ENCODE measurements at regions not wholly inside any gene's neighbourhood (a gene's known extent, or its start where the extent isn't known, plus 50 kb on each side); places are given as distances from the start of the nearest gene placed in this dataset.
"Not testable (repeated sequence)": the region's sequence is repeated elsewhere in the genome, so short reads cannot be mapped to it uniquely, and the experiment has no call there.

DNA sequence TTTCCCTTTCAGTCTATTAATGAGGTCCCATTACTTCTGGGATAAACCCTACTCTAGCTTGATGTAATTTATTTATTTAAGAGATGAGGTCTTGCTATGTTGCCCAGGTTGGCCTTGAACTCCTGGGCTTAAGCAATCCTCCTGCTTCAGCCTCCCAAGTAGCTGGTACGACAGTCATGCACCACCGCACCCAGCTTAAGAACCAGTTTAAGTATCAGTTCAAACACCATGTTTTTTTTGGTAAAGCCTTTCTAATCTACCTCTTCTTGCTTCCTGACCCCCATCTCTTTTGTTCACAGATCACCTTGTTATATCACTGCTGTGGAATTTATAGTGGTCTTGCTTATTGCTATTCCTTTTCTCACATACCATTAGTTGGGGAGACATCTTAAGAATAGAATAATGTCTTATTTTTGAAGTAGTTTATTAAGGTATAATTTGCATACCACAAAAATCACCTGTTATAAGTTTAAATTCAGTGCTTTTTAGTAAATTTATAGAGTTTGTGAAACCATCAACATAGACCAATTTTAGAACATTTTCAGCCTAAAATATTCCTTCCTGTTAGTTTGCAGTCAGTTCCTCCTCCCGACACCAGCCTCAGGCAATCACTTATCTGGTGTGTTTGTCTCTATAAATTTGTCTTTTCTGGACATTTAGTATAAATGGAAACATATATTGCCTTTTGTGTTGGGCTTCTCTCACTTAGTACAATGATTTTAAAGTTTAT lies 257.9 kb downstream of the PDCD6IP start:
- DNase-seq (ENCODE audit: low read depth): no peak

DNA sequence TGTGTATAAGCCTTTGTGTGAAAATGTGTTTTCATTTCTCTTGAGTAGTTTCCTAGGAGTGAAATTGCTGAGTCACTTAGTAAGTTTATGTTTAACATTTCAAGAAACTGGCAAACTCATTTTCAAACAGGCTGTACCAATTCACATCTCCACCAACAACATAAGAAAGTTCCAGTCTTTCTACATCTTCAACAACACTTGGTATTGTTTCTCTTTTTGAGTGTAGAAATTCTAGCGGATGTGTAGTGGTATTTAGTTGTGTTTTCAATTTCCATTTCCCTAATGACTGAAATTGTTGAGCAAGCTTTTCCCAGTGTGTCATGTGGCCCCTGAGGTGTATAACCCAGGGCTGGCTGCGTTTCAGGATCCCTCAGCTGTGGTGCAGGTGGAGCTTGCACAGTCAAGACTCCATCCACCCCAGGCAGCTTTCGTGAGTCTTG lies 258.5 kb downstream of the PDCD6IP start:
- peak; percentile 8 for DNase-seq (ENCODE audit: low read depth)

DNA sequence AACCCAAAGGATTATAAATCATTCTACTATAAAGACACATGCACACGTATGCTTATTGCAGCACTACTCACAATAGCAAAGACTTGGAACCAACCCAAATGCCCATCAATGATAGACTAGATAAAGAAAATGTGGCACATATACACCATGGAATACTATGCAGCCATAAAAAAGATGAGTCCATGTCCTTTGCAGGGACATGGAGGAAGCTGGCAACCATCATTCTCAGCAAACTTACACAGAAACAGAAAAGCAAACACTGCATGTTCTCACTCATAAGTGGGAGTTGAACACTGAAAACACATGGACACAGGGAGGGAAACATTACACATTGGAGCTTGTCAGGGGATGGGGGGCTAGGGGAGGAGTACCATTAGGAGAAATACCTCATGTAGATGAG lies 262.6 kb downstream of the PDCD6IP start:
- DNase-seq (ENCODE audit: low read depth): not testable (repeated sequence)

DNA sequence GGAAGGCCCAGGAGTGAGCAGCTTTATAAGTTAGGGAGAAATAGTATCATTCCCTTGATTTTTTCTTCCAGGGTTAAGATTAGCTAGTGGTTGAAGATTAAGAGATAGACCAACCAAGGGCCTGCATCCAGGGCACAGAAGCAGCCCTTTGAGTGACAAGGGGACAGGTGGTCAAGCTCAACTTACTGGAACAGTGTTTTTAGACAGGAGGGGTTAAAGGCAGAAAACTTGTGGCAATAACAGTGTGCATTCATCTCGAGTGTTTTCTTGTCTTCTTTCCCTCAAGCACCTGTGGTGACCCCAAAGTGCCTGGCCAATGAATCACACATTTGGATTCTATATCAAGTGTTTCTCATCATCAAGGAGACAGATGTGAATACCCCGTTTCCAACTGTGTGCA lies 267.5 kb downstream of the PDCD6IP start:
- peak; percentile 97 for DNase-seq (ENCODE audit: low read depth)

DNA sequence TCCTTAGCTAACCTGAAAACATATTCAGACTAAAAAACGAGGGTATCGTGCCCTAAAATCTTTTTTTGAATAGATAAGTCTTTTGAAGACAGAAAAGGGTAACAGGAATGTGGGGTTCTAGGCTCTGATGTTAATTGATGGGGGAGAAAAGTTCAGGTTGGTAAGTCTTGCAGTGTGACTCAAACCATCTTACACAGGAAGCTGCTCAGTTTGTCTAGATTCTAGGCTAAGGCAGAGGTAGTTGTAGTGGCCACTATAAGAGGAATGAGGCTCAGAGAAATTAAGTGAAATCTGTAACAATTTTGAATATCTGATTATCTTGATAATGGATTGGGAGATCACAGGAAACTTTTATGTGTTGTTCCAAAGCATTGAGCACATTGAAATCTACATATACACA lies 267.9 kb downstream of the PDCD6IP start:
- DNase-seq (ENCODE audit: low read depth): no peak

DNA sequence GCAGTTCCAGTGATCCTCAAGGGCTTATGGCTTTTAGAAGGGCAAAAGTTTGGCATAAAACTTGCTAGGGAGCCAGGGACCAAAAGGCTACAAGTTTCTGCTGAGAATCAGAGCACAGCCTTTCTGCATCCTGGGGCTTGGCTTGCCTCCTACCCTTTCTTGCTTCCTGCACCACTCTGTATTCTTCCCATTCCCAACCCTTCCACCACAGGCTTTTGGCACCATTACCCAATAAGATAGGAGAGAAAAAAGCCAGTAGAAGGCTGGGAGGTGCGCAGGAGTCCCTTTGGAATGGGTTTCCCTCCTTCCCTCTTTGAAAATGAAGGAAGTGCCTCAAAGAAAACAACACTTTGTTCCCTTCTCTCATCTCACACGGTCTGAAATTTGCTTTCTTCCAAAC lies 268.6 kb downstream of the PDCD6IP start:
- peak; percentile 69 for DNase-seq (ENCODE audit: low read depth)

DNA sequence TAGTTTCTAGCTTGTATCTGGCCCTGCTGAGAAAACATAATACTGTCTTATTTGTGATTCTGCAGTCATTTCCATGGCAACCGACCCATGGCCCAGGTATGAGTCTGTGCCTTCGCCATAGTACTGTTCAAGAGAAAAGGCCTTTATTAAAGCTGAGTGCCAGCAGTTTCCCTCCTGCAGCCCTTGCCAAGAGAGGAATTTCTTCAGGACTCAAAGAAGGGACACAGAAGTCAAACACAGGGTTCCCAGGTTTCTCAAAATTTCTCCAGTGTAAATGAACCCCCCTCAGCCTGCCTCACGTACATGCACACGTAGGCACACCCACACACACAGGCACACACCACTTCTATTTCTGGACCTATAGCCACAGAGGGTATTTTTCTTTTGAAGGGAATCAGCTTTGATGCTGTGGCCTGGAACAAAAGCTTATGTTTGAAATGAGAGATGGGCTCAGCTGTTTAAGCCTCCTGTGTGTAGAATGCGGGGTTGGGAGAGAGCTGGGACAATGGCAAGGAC lies 269.2 kb downstream of the PDCD6IP start:
- peak; percentile 59 for DNase-seq (ENCODE audit: low read depth)

DNA sequence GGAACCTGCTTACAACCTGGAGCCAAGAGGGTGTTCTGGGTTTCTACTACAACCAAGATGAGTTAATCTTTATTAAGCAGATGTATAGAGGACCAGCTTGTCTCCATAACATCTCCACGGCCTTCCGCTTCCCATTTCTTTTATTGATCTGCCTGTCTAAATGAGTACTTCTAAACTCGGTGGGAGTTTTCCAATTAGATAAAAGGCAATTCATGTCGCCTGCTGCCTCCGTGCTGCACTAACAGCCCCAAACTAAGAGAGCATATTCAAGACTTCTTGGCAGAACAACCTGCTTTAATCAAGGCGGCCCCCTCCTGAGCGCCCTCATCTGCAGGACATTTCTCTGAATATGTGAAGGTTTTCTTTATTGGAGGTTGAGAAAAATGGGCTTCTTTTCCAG lies 270.1 kb downstream of the PDCD6IP start:
- DNase-seq (ENCODE audit: low read depth): no peak

DNA sequence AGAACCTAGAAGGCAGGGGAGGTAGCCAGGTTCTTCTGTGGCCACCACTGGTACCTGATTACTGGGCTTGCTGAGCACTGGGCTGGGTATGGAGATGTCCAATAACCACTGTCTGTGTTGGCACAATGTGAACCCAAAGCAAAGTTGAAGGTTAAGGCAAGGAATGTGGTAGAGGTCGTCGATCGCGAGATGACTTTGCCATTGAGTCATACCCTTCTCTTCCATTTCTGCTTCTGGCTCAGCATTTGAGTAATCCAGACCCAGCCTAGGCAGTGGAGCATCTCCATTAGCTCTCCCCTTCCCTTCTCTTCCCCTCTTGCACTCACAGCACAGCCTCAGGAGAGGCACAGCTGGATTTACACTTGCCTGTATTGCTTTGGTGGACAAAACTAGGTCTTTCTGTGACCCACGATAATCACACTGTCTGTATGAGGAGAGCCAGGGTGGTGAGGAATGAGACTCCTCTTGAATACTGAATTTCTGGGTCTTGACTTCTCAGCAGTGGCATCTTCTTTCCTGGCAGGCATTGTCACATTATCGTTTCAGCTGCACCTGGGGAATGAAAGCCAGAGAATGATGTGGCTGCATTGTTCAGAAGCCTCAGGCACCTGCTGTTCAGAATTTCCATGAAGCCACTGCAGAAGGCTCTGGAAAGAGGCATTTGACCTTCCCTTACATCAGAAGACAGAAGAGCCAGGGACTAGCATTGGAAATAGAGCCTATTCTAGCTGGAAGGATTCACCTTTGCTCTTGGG lies 272.6 kb downstream of the PDCD6IP start:
- peak; percentile 75 for DNase-seq (ENCODE audit: low read depth)

DNA sequence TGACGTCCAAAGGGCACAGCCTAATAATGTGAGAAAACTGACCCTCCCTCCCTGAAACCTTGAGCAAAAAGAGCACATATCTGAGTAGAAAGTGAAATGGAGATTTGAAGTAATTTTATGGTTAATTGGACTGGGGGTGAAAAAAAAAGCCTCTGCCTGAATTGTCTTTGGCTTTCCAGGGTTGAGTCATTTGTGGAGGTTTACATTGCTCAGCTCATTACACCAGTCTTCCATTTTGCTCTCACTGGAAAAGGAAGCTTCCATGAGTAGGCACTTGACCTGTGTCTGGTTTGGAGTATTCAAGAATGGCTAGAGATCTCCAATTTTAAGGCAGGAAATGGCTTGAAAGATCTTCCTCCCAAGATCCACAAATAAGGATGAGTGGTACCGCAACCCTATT lies 273.9 kb downstream of the PDCD6IP start:
- peak; percentile 9 for DNase-seq (ENCODE audit: low read depth)

DNA sequence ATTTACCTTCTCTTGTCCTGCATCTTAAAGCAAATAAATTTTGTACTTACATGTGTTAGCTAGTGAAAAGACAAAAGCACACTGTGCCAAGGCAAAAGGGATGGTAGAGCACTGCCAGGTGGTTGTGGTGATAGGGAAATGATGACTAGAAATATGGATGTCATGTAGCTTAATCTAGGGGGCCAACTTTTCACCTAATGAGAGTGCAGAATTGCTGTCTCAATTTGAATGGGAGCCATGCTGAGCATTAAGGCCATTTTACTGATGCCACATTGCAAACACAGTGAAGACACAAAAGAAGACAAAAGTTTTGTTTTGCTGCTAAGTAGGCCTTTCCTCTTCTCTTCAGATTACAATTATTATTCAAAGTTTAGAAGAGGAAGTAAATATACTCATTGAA lies 274.7 kb downstream of the PDCD6IP start:
- no peak for DNase-seq (ENCODE audit: low read depth)

DNA sequence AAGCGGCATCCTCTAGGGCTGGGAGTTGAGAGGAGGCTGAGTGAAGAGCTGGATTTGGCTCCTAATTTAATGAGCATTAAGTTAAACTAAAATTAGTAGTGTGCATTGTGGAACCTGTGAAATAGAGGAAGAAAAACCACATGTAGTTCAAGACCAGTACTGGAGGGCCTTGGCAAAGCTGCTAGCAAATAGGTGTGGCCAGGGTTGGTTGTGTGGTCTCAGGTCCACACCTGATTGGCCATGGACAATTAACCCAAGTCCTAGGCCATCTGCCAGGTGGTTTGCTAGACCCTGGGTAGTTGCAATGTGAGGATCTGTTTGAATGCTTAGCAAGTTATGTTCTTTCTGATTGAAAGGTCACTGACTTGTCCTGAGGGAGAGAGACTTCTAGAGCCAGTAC lies 275.5 kb downstream of the PDCD6IP start:
- DNase-seq (ENCODE audit: low read depth): peak; percentile 43

DNA sequence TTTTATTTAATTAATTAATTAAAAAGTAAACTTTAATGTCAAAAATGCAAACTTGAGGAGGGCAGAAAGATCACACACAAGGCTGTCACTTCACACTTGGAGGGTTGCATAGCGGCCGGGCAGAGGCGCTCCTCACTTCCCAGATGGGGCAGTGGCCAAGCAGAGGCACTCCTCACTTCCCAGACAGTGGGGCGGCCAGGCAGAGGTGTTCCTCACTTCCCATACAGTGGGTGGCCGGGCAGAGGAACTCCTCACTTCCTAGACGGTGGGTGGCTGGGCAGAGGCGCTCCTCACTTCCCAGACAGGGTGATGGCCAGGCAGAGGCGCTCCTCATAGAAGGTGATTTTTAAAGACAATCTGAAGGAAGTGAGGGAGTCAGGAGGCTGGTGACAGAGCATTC lies 277.5 kb downstream of the PDCD6IP start:
- DNase-seq (ENCODE audit: low read depth): no peak

DNA sequence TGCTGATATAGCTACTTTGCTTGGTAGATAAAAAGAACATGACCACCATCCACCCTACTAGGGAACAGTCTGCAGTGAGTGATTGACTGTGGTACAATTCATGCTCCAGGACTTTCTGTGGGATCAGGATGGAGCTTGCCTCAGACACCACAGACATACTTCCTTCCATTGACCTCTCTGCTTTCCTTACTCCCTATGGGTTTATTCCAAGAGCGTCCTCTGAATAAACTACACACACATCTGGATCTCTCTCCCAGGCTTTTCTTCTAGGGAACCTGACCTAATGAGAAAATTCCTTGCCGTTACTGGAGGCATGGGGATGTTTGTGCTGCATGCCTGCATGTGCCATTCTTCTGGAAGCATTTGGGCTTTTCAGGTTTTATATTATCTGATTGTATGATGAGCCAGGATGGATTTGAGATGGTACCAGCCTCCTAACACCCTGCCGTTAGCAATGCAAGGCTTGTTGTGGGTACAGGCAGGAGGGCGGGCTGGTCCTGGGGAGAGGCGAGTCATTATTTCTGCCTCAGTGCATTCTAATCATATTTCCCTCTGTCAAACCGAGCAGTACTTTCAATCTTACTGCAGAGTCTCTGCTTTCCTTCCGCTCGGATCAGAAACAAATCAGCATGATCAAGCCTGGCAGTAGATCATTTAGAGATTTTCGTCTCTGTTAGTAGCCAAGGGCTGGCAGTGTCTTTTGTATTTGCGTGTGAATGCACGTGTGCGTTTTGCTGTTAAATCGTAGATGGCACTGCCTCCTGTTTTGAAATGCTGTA lies 279.2 kb downstream of the PDCD6IP start:
- DNase-seq (ENCODE audit: low read depth): no peak

DNA sequence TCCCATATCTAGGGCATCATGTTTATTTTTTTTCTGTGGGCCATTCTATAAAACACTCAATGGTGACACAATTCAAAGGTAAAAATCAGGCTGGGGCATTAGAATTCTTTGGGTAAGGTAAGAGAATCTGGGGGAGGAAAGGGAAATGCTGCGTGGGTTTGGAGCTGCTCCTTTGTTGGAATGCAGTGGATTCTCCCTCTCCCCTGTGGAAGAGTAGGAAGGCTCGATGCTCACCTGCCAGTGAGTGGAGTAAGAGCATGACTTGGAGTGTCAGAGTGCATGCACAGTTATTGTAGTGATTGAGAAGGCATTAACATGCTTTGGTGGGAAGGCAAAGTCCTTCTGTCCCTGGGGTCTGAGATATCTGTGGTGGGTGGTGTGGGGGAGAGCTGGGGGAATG lies 280.0 kb downstream of the PDCD6IP start:
- DNase-seq (ENCODE audit: low read depth): no peak

DNA sequence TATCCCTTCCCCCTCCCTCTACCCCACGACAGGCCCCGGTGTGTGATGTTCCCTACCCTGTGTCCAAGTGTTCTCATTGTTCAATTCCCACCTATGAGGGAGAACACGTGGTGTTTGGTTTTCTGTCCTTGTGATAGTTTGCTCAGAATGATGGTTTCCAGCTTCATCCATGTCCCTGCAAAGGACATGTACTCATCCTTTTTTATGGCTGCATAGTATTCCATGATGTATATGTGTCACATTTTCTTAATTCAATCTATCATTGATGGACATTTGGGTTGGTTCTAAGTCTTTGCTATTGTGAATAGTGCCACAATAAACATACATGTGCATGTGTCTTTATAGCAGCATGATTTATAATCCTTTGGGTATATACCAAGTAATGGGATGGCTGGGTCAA lies 281.4 kb downstream of the PDCD6IP start:
- DNase-seq (ENCODE audit: low read depth): not testable (repeated sequence)

DNA sequence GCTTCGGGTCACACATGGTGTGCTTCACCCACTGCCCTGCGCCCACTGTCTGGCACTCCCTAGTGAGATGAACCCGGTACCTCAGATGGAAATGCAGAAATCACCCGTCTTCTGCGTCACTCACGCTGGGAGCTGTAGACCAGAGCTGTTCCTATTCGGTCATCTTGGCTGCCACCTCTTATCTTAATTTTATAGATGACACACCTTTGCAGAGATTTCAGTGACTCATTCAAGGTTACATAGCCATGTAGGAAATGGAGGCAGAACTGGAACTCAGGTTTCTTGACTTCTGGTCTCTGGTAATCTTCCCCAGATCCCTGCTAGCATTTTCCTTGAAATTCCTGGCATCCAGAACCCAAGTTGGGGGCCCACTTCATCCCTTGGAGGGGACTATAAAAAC lies 291.9 kb downstream of the PDCD6IP start:
- DNase-seq (ENCODE audit: low read depth): not testable (repeated sequence)

DNA sequence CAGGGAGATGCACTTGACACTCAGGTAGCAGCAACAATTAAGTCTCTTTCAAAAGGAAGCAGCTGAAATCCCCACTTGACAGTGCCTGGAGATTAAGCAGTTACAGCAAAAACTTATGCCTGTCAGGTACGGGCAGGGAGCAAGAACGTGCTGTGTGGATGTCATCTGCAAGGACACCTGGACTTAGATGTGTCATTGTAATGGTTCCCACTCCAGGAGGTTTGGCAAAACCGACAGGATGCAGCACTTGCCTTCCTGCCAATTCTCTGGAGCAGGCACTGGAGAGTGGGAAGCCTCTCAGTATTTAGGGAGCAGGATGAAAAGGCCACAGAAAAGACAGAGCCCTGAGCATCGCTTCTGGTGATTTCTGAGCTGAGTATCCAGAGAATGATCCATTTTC lies 292.4 kb downstream of the PDCD6IP start:
- no peak for DNase-seq (ENCODE audit: low read depth)

DNA sequence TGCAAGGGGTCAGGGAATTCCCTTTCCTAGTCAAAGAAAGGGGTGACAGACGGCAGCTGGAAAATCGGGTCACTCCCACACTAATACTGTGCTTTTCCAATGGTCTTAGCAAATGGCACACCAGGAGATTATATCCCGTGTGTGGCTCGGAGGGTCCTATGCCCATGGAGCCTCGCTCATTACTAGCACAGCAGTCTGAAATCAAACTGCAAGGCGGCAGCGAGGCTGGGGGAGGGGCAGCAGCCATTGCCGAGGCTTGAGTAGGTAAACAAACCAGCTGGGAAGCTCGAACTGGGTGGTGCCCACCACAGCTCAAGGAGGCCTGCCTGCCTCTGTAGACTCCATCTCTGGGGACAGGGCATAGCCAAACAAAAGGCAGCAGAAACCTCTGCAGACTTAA lies 295.9 kb downstream of the PDCD6IP start:
- DNase-seq (ENCODE audit: low read depth): not testable (repeated sequence)

DNA sequence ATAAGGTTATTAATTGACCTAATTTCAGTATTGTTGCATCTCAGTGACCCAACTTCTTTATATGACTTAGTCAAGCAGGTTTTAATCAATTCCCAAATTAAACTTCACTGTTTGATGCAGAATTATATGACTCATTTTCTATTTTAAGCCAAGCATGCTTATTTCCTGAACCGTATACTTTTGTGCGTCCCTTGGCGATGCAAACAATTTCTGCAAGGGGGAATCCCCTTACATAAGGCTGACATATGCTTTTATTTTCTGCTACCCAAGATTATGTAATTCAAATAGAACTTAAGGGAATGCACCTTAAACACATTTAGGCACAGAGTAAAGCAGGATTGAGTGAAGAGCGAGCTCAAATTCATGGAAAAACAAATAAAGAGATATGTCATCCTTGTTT lies 303.9 kb downstream of the PDCD6IP start:
- DNase-seq (ENCODE audit: low read depth): no peak

DNA sequence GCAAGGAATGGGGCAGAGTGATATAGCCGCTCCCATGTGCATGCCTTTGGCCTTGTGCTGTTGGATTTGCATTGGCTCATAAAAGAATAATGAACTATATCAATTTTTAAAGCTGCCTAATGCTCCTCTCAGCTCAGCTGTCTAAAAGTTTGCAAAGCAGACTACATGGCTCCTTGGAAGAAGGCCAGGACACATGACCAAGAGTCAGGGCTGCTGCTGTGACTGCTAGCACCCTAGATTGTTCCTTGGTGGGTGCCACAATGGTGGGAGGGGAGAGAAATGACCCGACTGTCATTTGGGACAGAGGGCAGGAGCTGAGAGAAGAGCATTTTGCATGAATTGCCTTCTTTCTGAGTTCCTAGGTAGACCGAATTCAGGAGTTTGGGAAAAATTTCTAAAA lies 307.9 kb downstream of the PDCD6IP start:
- DNase-seq (ENCODE audit: low read depth): no peak

DNA sequence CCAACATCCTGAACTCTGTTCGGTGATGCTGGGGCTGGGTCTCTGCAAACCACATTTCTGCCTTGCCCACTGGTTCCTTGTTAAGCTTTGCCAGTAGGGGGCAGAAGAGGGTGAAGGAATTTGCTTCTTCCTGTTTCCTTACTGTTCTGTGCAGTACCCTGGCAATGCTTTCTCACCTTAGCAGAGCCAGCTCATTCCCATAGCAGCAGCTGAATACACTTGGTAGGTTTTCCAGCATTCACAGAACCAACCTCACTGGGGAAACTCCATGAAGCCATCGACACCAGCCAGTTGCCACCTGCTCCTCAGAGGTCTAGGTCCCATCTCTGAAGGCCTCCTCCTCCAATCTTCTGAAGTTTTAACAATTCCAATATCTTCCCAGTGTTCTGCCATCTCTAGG lies 308.4 kb downstream of the PDCD6IP start:
- peak; percentile 15 for DNase-seq (ENCODE audit: low read depth)
